Smooth muscle cell (in vitro differentiated cells): ENCODE measurements at regions not wholly inside any gene's neighbourhood (a gene's known extent, or its start where the extent isn't known, plus 50 kb on each side); places are given as distances from the start of the nearest gene placed in this dataset.

Source experiments
- DNase-seq: peaks from one replicate; lab custom pipeline; 2025; ENCODE audit not compliant: unreplicated experiment; lab: John Stamatoyannopoulos, UW
- H2AFZ ChIP-seq: fragments of 200-600 bp; sonication (generic); 2 replicates; pipeline ENCODE4 v1.6.0; 2016; ENCODE audit warnings: antibody characterized with exemption, low read depth, mild to moderate bottlenecking
- H3F3A ChIP-seq: fragments of 200-600 bp; sonication (generic); 2 replicates; pipeline ENCODE4 v1.6.0; 2017; ENCODE audit warnings: antibody characterized with exemption, low read depth
- H3K27ac ChIP-seq: fragments of 200-600 bp; sonication (generic); 2 replicates; pipeline ENCODE4 v1.5.1; 2016; ENCODE audit warnings: low read depth, mild to moderate bottlenecking
- H3K27me3 ChIP-seq: fragments of 200-600 bp; sonication (generic); 2 replicates; pipeline ENCODE4 v1.6.1; 2016; ENCODE audit warnings: low read depth, mild to moderate bottlenecking
- H3K36me3 ChIP-seq: fragments of 200-600 bp; sonication (generic); 2 replicates; pipeline ENCODE4 v1.5.1; 2016; ENCODE audit warnings: low read depth
- H3K4me1 ChIP-seq: fragments of 200-600 bp; sonication (generic); 2 replicates; pipeline ENCODE4 v1.5.1; 2016; ENCODE audit warnings: low read depth
- H3K4me2 ChIP-seq: fragments of 200-600 bp; sonication (generic); 2 replicates; pipeline ENCODE4 v1.6.0; 2016; ENCODE audit warnings: mild to moderate bottlenecking
- H3K4me3 ChIP-seq: fragments of 200-600 bp; sonication (generic); 2 replicates; pipeline ENCODE4 v1.5.1; 2016; ENCODE audit warnings: mild to moderate bottlenecking
- H3K79me2 ChIP-seq: fragments of 200-600 bp; sonication (generic); 2 replicates; pipeline ENCODE4 v1.6.0; 2016; ENCODE audit warnings: low read depth, mild to moderate bottlenecking
- H3K9ac ChIP-seq: fragments of 200-600 bp; sonication (generic); 2 replicates; pipeline ENCODE4 v1.6.0; 2016; ENCODE audit warnings: low read depth
- H3K9me3 ChIP-seq: fragments of 200-600 bp; sonication (generic); replicated peaks from 2 replicates; pipeline ENCODE4 v1.5.1; 2016; ENCODE audit warnings: low read depth
- H4K20me1 ChIP-seq: fragments of 200-600 bp; sonication (generic); 2 replicates; pipeline ENCODE4 v1.6.0; 2016; ENCODE audit warnings: low read depth
- CTCF ChIP-seq: fragments of 200-600 bp; sonication (generic); IDR thresholded peaks from 2 replicates; pipeline ENCODE4 v1.5.1; 2017; ENCODE audit warnings: borderline replicate concordance, mild to moderate bottlenecking, antibody characterized with exemption; ENCODE audit not compliant: insufficient read depth, poor library complexity, severe bottlenecking
- WGBS: methylation state at CpG from one replicate; pipeline ENCODE4 v1.1.7; 2016; ENCODE audit warnings: low lambda C conversion rate; 5-methylcytosine and 5-hydroxymethylcytosine counted together

- no peak overlapping the region for H3K27ac ChIP-seq
- no peak for DNase-seq
- peaks cover 6% of the 10 kb centered on the region for H3K4me1 ChIP-seq
- H3K79me2 ChIP-seq, result no peaks in the 10 kb centered on the region
- H3K4me3 ChIP-seq, result no peak overlapping the region
- no peak overlapping the region for H3K4me2 ChIP-seq
- no peaks in the 10 kb centered on the region for H4K20me1 ChIP-seq
- no peak for TF ChIP-seq CTCF
- H3K36me3 ChIP-seq, result no peaks in the 10 kb centered on the region
- H3F3A ChIP-seq, result no peaks in the 10 kb centered on the region
- H3K9ac ChIP-seq, result no peak overlapping the region
- no peak overlapping the region for H2AFZ ChIP-seq
- H3K9me3 ChIP-seq, result no peaks in the 10 kb centered on the region
- H3K27me3 ChIP-seq, result no peaks in the 10 kb centered on the region
These were observed 1602.0 kb downstream of the GRIK2 start for GRCh38 chr6:102995491-102995890.

- H3K27ac ChIP-seq, result no peak overlapping the region
- no peaks in the 10 kb centered on the region for H3K27me3 ChIP-seq
- H4K20me1 ChIP-seq, result no peaks in the 10 kb centered on the region
- no peaks in the 10 kb centered on the region for H3K36me3 ChIP-seq
- H3K9ac ChIP-seq, result no peak overlapping the region
- no peak for TF ChIP-seq CTCF
- no peaks in the 10 kb centered on the region for H3F3A ChIP-seq
- no peaks in the 10 kb centered on the region for H3K9me3 ChIP-seq
- no peak overlapping the region for H2AFZ ChIP-seq
- H3K79me2 ChIP-seq, result no peaks in the 10 kb centered on the region
- no peak overlapping the region for H3K4me3 ChIP-seq
- WGBS, result 94% methylated on average over 1 of the region's 1 CpG
- DNase-seq, result no peak
- no peak overlapping the region for H3K4me2 ChIP-seq
- H3K4me1 ChIP-seq, result peaks cover 6% of the 10 kb centered on the region
These were observed 1601.4 kb downstream of the GRIK2 start for GRCh38 chr6:102994866-102995265.

GRCh38 chr6:102986086-102986485, 1592.6 kb downstream of the GRIK2 start:
- no peaks in the 10 kb centered on the region for H3K79me2 ChIP-seq
- no peak overlapping the region for H3K27ac ChIP-seq
- DNase-seq, result no peak
- H3K9ac ChIP-seq, result no peak overlapping the region
- H3K4me3 ChIP-seq, result no peak overlapping the region
- no peaks in the 10 kb centered on the region for H3K9me3 ChIP-seq
- no peaks in the 10 kb centered on the region for H3K27me3 ChIP-seq
- no peaks in the 10 kb centered on the region for H4K20me1 ChIP-seq
- no peak overlapping the region for H2AFZ ChIP-seq
- H3K4me1 ChIP-seq, result peaks cover 6% of the 10 kb centered on the region
- no peaks in the 10 kb centered on the region for H3K36me3 ChIP-seq
- peaks cover 3% of the 10 kb centered on the region for H3F3A ChIP-seq
- no peak overlapping the region for H3K4me2 ChIP-seq
- no peak for TF ChIP-seq CTCF

GRCh38 chr6:102984357-102984756, 1590.8 kb downstream of the GRIK2 start:
- Histone ChIP-seq H4K20me1 (no peaks in the 10 kb centered on the region), H3F3A (peaks cover 3% of the 10 kb centered on the region), H3K4me1 (peaks cover 6% of the 10 kb centered on the region), H3K27me3 (no peaks in the 10 kb centered on the region), H3K9me3 (no peaks in the 10 kb centered on the region), H3K27ac (no peak overlapping the region), H3K9ac (no peak overlapping the region), H3K79me2 (no peaks in the 10 kb centered on the region), H2AFZ (no peak overlapping the region), H3K4me3 (no peak overlapping the region), H3K36me3 (no peaks in the 10 kb centered on the region), H3K4me2 (no peak overlapping the region)
- no peak for TF ChIP-seq CTCF
- no peak for DNase-seq
- WGBS, result 100% methylated on average over 1 of the region's 1 CpG
